Astrocyte (in vitro differentiated cells and primary cell): ENCODE measurements at regions not wholly inside any gene's neighbourhood (a gene's known extent, or its start where the extent isn't known, plus 50 kb on each side); places are given as distances from the start of the nearest gene placed in this dataset.

Experiments
- CTCF ChIP-seq: IDR thresholded peaks from 2 replicates; pipeline ENCODE4 v1.5.1; 2011; ENCODE audit warnings: low read depth, mild to moderate bottlenecking, inconsistent platforms, low read length, moderate library complexity; ENCODE audit not compliant: insufficient read depth
- EZH2 ChIP-seq: IDR thresholded peaks from 2 replicates; pipeline ENCODE4 v1.6.1; 2012; ENCODE audit warnings: mild to moderate bottlenecking, low read length, inconsistent platforms; ENCODE audit not compliant: insufficient read depth

GRCh38 chr6:144886682-144887081, 601.5 kb downstream of the UTRN start:
- TF ChIP-seq CTCF, result no peak
- TF ChIP-seq EZH2, result no peak
